ENCODE measurements at regions not wholly inside any gene's neighbourhood (a gene's known extent, or its start where the extent isn't known, plus 50 kb on each side); places are given as distances from the start of the nearest gene placed in this dataset.
"Not testable (repeated sequence)": the region's sequence is repeated elsewhere in the genome, so short reads cannot be mapped to it uniquely, and the experiment has no call there.

DNA sequence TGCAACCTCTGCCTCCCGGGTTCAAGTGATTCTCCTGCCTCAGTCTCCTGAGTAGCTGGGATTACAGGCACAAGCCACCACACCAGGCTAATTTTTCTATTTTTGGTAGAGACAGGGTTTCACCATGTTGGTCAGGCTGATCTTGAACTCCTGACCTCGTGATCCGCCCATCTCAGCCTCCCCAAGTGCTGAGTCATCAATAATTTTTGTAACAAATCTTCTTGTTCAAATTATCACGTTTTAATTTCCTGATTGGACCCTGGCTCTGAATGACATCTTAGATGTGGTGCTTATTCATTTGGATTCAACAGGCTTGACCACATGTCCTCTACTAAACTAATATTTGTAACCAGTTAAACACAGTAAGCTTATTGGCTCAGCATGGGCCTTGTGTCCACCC lies 151.3 kb upstream of the TGFBR2 start:
- H3K4me1 ChIP-seq (ENCODE audit: control insufficient read depth, insufficient read depth, low read length); H3K9me3 ChIP-seq (ENCODE audit: control insufficient read depth, insufficient read depth, low read length): not testable (repeated sequence)

DNA sequence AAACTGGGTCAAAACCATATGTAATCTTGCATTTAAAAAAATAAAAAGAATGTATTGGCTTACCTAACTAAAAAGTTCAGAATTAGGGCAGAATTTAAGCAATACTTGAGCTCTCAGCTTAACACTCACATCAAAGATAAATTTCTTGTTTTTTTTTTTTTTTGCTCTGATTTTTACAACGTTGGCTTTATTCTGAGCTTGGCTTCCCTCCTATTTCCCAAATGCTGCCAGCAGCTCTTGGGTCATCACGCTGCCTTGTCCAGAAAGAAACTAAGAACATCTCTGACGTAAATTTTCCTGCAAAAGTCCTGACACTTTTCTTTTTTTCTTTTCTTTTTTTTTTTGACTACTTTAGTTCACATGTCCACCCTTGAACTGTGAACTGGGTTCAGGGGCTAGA lies 150.6 kb upstream of the TGFBR2 start:
- no peaks in the 10 kb centered on the region for H3K27me3 ChIP-seq (ENCODE audit: control insufficient read depth, insufficient read depth, low read length)
- no peaks in the 10 kb centered on the region for H3K36me3 ChIP-seq (ENCODE audit: control insufficient read depth, insufficient read depth, low read length)
- H3K4me1 ChIP-seq (ENCODE audit: control insufficient read depth, insufficient read depth, low read length), result no peaks in the 10 kb centered on the region
- no peak overlapping the region for H3K27ac ChIP-seq (ENCODE audit: low read depth, low read length)
- H3K4me3 ChIP-seq (ENCODE audit: low read depth, low read length), result no peak overlapping the region
- H3K9ac ChIP-seq (ENCODE audit: low read depth, low read length), result no peak overlapping the region
- H3K9me3 ChIP-seq (ENCODE audit: control insufficient read depth, insufficient read depth, low read length), result no peaks in the 10 kb centered on the region

More for the DNA sequence above, 151.3 kb upstream of the TGFBR2 start:
- not testable (repeated sequence) for H3K9ac ChIP-seq (ENCODE audit: low read depth, low read length); H3K27me3 ChIP-seq (ENCODE audit: control insufficient read depth, insufficient read depth, low read length); H3K36me3 ChIP-seq (ENCODE audit: control insufficient read depth, insufficient read depth, low read length); H3K27ac ChIP-seq (ENCODE audit: low read depth, low read length); H3K4me3 ChIP-seq (ENCODE audit: low read depth, low read length)

DNA sequence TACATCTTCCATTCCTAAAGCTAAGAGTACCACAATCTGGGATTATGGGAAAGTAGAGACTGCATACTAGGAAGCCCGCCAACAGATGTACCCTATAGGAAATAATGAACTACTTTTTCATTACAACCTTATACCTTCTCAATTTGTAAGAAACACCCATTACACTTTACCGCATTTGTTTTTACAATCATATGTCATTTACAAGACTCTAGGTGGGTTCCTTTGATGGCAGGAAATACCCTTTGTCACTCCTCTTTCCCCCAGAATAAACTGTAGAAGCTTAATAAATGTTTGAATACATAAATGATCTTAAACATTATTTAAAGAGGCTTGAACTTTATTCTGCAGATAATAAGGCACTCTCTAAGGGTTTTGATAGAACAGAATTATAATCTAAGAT lies 150.1 kb upstream of the TGFBR2 start:
- Histone ChIP-seq H3K27ac (ENCODE audit: low read depth, low read length) (no peak overlapping the region), H3K4me1 (ENCODE audit: control insufficient read depth, insufficient read depth, low read length) (no peaks in the 10 kb centered on the region), H3K9me3 (ENCODE audit: control insufficient read depth, insufficient read depth, low read length) (no peaks in the 10 kb centered on the region), H3K9ac (ENCODE audit: low read depth, low read length) (no peak overlapping the region), H3K4me3 (ENCODE audit: low read depth, low read length) (no peak overlapping the region), H3K27me3 (ENCODE audit: control insufficient read depth, insufficient read depth, low read length) (no peaks in the 10 kb centered on the region), H3K36me3 (ENCODE audit: control insufficient read depth, insufficient read depth, low read length) (no peaks in the 10 kb centered on the region)

DNA sequence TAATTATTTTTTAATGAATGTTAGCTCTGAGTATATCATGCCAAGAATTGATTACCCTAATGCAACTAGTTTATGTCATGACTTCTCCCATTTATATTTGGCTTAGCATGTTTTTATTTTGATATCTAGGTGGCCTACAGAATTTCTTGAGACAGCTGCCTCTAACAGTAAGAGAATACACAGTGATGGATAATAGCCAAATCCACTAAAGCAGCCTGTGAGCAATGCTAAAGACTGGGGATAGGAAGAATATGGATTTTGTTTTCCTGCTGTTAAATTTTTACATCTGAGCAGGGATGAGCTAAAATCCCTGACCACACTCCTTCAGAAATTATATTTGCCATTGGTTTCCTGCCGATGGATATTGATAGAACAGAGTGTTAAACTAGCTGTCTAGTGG lies 149.3 kb upstream of the TGFBR2 start:
- Histone ChIP-seq H3K4me3 (ENCODE audit: low read depth, low read length) (no peak overlapping the region), H3K36me3 (ENCODE audit: control insufficient read depth, insufficient read depth, low read length) (no peaks in the 10 kb centered on the region), H3K27me3 (ENCODE audit: control insufficient read depth, insufficient read depth, low read length) (no peaks in the 10 kb centered on the region)

DNA sequence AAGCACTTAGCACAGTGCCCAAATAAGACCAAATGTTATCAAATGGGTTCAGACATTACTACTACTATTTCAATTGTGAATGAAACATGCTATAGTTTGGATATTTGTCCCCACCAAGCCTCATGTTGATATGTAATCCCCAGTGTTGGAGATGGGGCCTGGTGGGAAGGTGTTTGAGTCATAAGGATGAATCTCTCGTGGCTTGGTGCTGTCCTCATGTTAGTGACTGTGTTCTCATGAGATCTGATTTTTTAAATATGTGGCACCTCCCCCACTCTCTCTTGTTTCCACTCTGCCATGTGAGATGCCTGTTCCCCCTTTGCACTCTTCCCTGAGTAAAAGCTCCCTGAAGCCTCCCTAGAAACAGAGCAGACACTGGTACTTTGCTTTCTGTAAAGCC lies 148.7 kb upstream of the TGFBR2 start:
- Histone ChIP-seq H3K9ac (ENCODE audit: low read depth, low read length) (no peak overlapping the region), H3K4me1 (ENCODE audit: control insufficient read depth, insufficient read depth, low read length) (no peaks in the 10 kb centered on the region), H3K9me3 (ENCODE audit: control insufficient read depth, insufficient read depth, low read length) (no peaks in the 10 kb centered on the region), H3K36me3 (ENCODE audit: control insufficient read depth, insufficient read depth, low read length) (no peaks in the 10 kb centered on the region), H3K27ac (ENCODE audit: low read depth, low read length) (no peak overlapping the region), H3K4me3 (ENCODE audit: low read depth, low read length) (no peak overlapping the region), H3K27me3 (ENCODE audit: control insufficient read depth, insufficient read depth, low read length) (no peaks in the 10 kb centered on the region)

More for the DNA sequence above, 149.3 kb upstream of the TGFBR2 start:
- Histone ChIP-seq H3K9ac (ENCODE audit: low read depth, low read length) (no peak overlapping the region), H3K9me3 (ENCODE audit: control insufficient read depth, insufficient read depth, low read length) (no peaks in the 10 kb centered on the region), H3K4me1 (ENCODE audit: control insufficient read depth, insufficient read depth, low read length) (no peaks in the 10 kb centered on the region), H3K27ac (ENCODE audit: low read depth, low read length) (no peak overlapping the region)

DNA sequence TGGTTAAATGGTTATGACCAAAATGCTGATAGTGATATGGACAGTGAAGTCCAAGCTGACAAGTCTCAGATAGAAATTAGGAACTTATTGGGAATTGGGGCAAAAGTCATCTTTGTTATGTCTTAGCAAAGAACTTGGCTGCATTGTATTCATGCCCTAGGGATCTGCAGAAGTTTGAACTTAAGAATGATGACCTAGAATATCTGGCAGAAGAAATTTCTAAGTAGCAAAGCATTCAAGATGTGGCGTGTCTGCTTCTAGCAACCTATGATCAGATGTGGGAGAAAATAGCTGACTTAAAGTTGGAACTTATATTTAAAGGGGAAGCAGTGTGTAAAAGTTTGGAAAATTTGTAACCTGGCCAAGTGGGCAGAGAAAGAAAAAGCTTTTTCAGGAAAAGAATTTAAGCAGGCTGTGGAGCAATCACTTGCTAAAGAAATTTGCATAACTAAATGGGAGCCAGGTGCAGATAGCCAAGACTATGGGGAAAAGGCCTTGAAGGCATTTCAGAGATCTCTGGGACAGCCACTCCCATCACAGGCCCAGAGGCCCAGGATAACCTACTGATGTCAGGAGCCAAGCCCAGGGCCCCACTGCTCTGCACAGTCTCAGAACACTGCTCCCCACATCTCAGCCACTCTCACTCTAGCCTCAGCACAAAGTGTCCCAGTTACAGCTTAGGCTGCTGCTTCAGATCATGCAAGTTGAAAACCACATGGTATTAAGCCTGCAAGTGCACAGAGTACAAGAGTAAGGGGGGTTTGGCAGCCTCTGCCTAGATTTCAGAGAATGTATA lies 147.8 kb upstream of the TGFBR2 start:
- H3K4me3 ChIP-seq (ENCODE audit: low read depth, low read length), result no peak overlapping the region
- H3K36me3 ChIP-seq (ENCODE audit: control insufficient read depth, insufficient read depth, low read length), result no peaks in the 10 kb centered on the region
- H3K4me1 ChIP-seq (ENCODE audit: control insufficient read depth, insufficient read depth, low read length), result no peaks in the 10 kb centered on the region
- H3K9me3 ChIP-seq (ENCODE audit: control insufficient read depth, insufficient read depth, low read length), result no peaks in the 10 kb centered on the region
- H3K9ac ChIP-seq (ENCODE audit: low read depth, low read length), result no peak overlapping the region
- no peaks in the 10 kb centered on the region for H3K27me3 ChIP-seq (ENCODE audit: control insufficient read depth, insufficient read depth, low read length)
- no peak overlapping the region for H3K27ac ChIP-seq (ENCODE audit: low read depth, low read length)

DNA sequence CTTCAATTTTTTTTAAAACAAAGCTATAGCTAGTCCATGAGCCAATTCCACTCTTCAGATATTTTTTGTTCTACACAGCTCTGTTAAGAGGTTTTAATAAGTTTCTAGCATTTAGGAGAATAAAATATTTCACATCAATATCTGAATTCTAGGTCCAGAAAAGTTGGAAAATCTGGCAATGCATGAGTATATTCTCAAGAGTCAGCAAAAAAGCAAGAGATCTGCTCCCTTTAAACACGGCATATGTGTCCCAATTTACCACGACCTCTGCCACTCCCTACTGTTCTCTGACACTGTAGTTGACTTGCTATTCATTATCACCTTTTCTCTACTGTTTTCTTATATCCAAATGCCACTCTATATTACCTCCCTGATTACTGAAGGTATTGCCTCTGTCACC lies 145.1 kb upstream of the TGFBR2 start:
- Histone ChIP-seq H3K4me3 (ENCODE audit: low read depth, low read length) (no peak overlapping the region), H3K36me3 (ENCODE audit: control insufficient read depth, insufficient read depth, low read length) (no peaks in the 10 kb centered on the region)

DNA sequence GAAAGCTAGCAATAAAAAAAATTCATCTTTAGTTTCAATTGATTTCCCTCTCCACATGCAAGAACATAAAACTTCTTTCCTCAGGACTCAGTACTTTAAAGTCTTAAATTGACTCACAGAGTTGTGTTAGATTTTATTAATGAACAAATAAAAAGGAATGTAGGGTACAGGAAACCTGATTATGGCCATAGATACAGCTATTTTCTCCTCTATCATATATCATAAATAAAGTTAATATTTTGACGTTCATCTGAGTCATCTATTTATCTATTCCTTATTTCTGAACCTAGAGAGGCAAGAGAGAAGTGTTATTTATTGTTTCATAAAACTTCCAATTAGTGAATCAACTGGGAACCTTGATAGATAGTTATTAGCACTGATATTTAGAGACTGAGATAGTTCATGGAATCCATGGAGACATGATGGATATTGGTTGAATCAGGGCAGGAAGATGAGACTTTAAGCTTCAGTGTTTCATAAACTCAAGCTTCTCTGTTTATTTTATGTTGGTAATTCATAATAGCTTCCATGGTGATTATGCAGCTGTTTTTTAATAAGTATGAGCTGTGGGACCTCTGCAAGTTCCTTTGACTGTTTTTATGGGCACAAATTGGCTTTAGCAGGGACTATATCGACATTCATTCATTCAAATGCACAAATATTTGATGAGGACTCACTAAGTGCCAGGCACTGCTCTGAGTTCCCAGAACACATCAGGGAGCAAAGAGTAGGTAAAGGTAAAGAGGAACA lies 143.5 kb upstream of the TGFBR2 start:
- Histone ChIP-seq H3K27me3 (ENCODE audit: control insufficient read depth, insufficient read depth, low read length) (no peaks in the 10 kb centered on the region), H3K9me3 (ENCODE audit: control insufficient read depth, insufficient read depth, low read length) (no peaks in the 10 kb centered on the region), H3K9ac (ENCODE audit: low read depth, low read length) (no peak overlapping the region), H3K4me1 (ENCODE audit: control insufficient read depth, insufficient read depth, low read length) (no peaks in the 10 kb centered on the region), H3K4me3 (ENCODE audit: low read depth, low read length) (no peak overlapping the region), H3K27ac (ENCODE audit: low read depth, low read length) (no peak overlapping the region), H3K36me3 (ENCODE audit: control insufficient read depth, insufficient read depth, low read length) (no peaks in the 10 kb centered on the region)

More for the DNA sequence above, 145.1 kb upstream of the TGFBR2 start:
- Histone ChIP-seq H3K27me3 (ENCODE audit: control insufficient read depth, insufficient read depth, low read length) (no peaks in the 10 kb centered on the region), H3K9me3 (ENCODE audit: control insufficient read depth, insufficient read depth, low read length) (no peaks in the 10 kb centered on the region), H3K9ac (ENCODE audit: low read depth, low read length) (no peak overlapping the region), H3K27ac (ENCODE audit: low read depth, low read length) (no peak overlapping the region), H3K4me1 (ENCODE audit: control insufficient read depth, insufficient read depth, low read length) (no peaks in the 10 kb centered on the region)

DNA sequence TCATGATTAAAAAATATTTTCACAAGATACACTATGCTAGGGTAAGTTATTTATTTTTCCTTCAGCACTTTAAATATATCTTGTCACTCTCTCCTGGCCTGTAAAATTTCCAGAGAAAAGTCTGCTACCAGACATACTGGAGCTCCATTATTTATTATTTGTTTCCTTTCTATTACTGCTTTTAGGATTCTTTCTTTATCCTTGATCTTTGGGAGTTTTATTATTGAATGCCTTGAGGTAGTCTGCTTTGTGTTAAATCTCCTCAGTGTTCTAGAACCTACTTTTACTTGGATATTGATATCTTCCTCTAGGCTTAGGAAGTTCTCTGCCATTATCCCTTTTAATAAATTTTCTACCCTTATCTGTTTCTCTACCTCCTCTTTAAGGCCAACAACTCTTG lies 142.0 kb upstream of the TGFBR2 start:
- Histone ChIP-seq H3K27ac (ENCODE audit: low read depth, low read length) (no peak overlapping the region), H3K9ac (ENCODE audit: low read depth, low read length) (no peak overlapping the region), H3K27me3 (ENCODE audit: control insufficient read depth, insufficient read depth, low read length) (no peaks in the 10 kb centered on the region), H3K9me3 (ENCODE audit: control insufficient read depth, insufficient read depth, low read length) (no peaks in the 10 kb centered on the region), H3K4me3 (ENCODE audit: low read depth, low read length) (no peak overlapping the region), H3K4me1 (ENCODE audit: control insufficient read depth, insufficient read depth, low read length) (no peaks in the 10 kb centered on the region), H3K36me3 (ENCODE audit: control insufficient read depth, insufficient read depth, low read length) (no peaks in the 10 kb centered on the region)

DNA sequence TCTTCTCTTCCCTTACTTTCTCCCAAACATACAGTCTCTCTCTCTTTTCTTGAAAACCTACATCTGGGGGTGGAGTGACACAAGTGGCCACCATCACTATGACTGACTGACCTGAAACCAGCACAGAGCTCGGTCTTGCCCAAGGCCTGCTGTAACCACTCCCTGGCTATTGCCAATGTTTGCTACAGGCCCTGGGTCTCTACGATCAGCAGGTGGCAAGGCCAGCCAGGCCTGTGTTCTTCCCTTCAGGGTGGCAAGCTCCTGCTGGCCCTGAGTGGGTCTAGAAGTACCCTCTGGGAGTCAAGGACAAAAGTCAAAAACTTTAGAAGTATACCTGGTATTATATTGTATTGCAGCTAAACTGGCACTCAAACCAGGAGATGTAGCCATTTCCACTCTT lies 140.9 kb upstream of the TGFBR2 start:
- Histone ChIP-seq H3K27me3 (ENCODE audit: control insufficient read depth, insufficient read depth, low read length) (no peaks in the 10 kb centered on the region), H3K4me3 (ENCODE audit: low read depth, low read length) (no peak overlapping the region), H3K9ac (ENCODE audit: low read depth, low read length) (no peak overlapping the region), H3K27ac (ENCODE audit: low read depth, low read length) (no peak overlapping the region), H3K4me1 (ENCODE audit: control insufficient read depth, insufficient read depth, low read length) (no peaks in the 10 kb centered on the region), H3K9me3 (ENCODE audit: control insufficient read depth, insufficient read depth, low read length) (no peaks in the 10 kb centered on the region), H3K36me3 (ENCODE audit: control insufficient read depth, insufficient read depth, low read length) (no peaks in the 10 kb centered on the region)

DNA sequence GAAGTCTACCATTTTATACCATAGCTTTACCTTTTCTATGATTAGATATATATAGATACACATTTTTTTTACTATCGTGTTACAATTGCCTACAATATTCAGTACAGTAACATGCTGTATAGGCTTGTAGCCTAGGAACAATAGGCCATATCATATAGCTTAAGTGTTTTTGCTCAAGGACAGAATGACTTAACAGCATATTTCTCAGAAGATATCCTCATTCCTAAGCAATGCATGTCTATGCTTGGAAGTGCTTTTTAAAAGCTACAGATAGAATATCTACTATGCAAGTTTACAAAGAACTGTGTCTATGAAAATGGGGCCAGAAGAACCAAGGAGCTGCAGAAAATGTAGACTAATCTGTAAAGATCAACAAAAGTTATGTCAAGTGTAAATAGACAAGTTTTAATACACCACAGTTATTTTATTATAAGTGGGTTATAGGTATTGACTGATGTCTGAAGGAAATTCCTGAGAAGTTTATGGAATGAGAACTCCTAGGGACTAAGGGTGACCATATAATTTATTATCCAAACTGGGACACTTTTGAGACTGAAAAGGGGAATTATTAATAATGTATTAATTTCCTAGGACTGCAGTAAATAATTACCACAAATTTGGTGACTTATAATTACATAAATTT lies 138.7 kb upstream of the TGFBR2 start:
- no peaks in the 10 kb centered on the region for H3K4me1 ChIP-seq (ENCODE audit: control insufficient read depth, insufficient read depth, low read length)
- no peak overlapping the region for H3K27ac ChIP-seq (ENCODE audit: low read depth, low read length)

More for the DNA sequence above, 138.7 kb upstream of the TGFBR2 start:
- Histone ChIP-seq H3K9ac (ENCODE audit: low read depth, low read length) (no peak overlapping the region), H3K27me3 (ENCODE audit: control insufficient read depth, insufficient read depth, low read length) (no peaks in the 10 kb centered on the region), H3K36me3 (ENCODE audit: control insufficient read depth, insufficient read depth, low read length) (no peaks in the 10 kb centered on the region), H3K9me3 (ENCODE audit: control insufficient read depth, insufficient read depth, low read length) (no peaks in the 10 kb centered on the region), H3K4me3 (ENCODE audit: low read depth, low read length) (no peak overlapping the region)
